ENCODE measurements at regions not wholly inside any gene's neighbourhood (a gene's known extent, or its start where the extent isn't known, plus 50 kb on each side); places are given as distances from the start of the nearest gene placed in this dataset.
"Not testable (repeated sequence)": the region's sequence is repeated elsewhere in the genome, so short reads cannot be mapped to it uniquely, and the experiment has no call there.

GRCh38 chr18:25535495-25535894 lies 183.5 kb upstream of the ZNF521 start:
- intact Hi-C loops (cut with DNase I), result no loop called here
- Histone ChIP-seq H3K4me1 (replicated peaks) (no peaks in the 10 kb centered on the region), H3K36me3 (no peaks in the 10 kb centered on the region), H3K27me3 (replicated peaks; ENCODE audit: insufficient read depth) (no peaks in the 10 kb centered on the region), H3K9me3 (no peaks in the 10 kb centered on the region), H3K4me3 (no peak overlapping the region), H3K27ac (no peak overlapping the region)
- 97% methylated on average over 1 of the region's 1 CpG for WGBS
- DNase-seq (ENCODE audit: low spot score), result no peak
- TF ChIP-seq POLR2AphosphoS5 (IDR thresholded peaks at IDR 0.05) (no peak), POLR2A (IDR thresholded peaks at IDR 0.05) (no peak), CTCF (IDR thresholded peaks at IDR 0.05) (no peak)

- no peaks in the 10 kb centered on the region for H3K27me3 ChIP-seq (replicated peaks; ENCODE audit: insufficient read depth)
- H3K27ac ChIP-seq, result no peak overlapping the region
- H3K4me1 ChIP-seq (replicated peaks), result no peaks in the 10 kb centered on the region
- H3K4me3 ChIP-seq, result no peak overlapping the region
- 19% methylated on average over 1 of the region's 1 CpG for WGBS
- no peaks in the 10 kb centered on the region for H3K36me3 ChIP-seq
- no peaks in the 10 kb centered on the region for H3K9me3 ChIP-seq
- DNase-seq (ENCODE audit: low spot score), result no peak
- TF ChIP-seq POLR2AphosphoS5 (IDR thresholded peaks at IDR 0.05) (no peak), CTCF (IDR thresholded peaks at IDR 0.05) (no peak), POLR2A (IDR thresholded peaks at IDR 0.05) (no peak)
- intact Hi-C loops (cut with DNase I), result no loop called here
Measured at GRCh38 chr18:25534401-25534800, 182.4 kb upstream of the ZNF521 start.

- Histone ChIP-seq H3K4me3 (no peak overlapping the region), H3K9me3 (no peaks in the 10 kb centered on the region), H3K27ac (no peak overlapping the region), H3K36me3 (no peaks in the 10 kb centered on the region), H3K27me3 (replicated peaks; ENCODE audit: insufficient read depth) (no peaks in the 10 kb centered on the region), H3K4me1 (replicated peaks) (no peaks in the 10 kb centered on the region)
- WGBS, result 79% methylated on average over 4 of the region's 4 CpGs
- intact Hi-C loops (cut with DNase I), result no loop called here
- TF ChIP-seq CTCF (IDR thresholded peaks at IDR 0.05) (no peak), POLR2A (IDR thresholded peaks at IDR 0.05) (no peak), POLR2AphosphoS5 (IDR thresholded peaks at IDR 0.05) (no peak)
- DNase-seq (ENCODE audit: low spot score), result no peak
Measured at GRCh38 chr18:25533218-25533617, 181.3 kb upstream of the ZNF521 start.

GRCh38 chr18:25531207-25531606 lies 179.2 kb upstream of the ZNF521 start:
- no peak for DNase-seq (ENCODE audit: low spot score)
- no peak for TF ChIP-seq POLR2A (IDR thresholded peaks at IDR 0.05)
- no peak for TF ChIP-seq CTCF (IDR thresholded peaks at IDR 0.05)
- no peak for TF ChIP-seq POLR2AphosphoS5 (IDR thresholded peaks at IDR 0.05)
- intact Hi-C loops (cut with DNase I), result no loop called here
- Histone ChIP-seq H3K4me1 (replicated peaks) (no peaks in the 10 kb centered on the region), H3K27me3 (replicated peaks; ENCODE audit: insufficient read depth) (no peaks in the 10 kb centered on the region), H3K27ac (no peak overlapping the region), H3K9me3 (no peaks in the 10 kb centered on the region), H3K36me3 (no peaks in the 10 kb centered on the region), H3K4me3 (no peak overlapping the region)
- 49% methylated on average over 3 of the region's 3 CpGs for WGBS

- 93% methylated on average over 1 of the region's 1 CpG for WGBS
- intact Hi-C loops (cut with DNase I); DNase-seq (ENCODE audit: low spot score): not testable (repeated sequence)
Measured at GRCh38 chr18:25525789-25526188, 173.8 kb upstream of the ZNF521 start.

More at GRCh38 chr18:25525789-25526188, 173.8 kb upstream of the ZNF521 start:
- H3K27ac ChIP-seq; H3K27me3 ChIP-seq (replicated peaks; ENCODE audit: insufficient read depth); H3K4me3 ChIP-seq; H3K4me1 ChIP-seq (replicated peaks); H3K9me3 ChIP-seq; H3K36me3 ChIP-seq: not testable (repeated sequence)
